GM12878 (cell line): ENCODE measurements at regions not wholly inside any gene's neighbourhood (a gene's known extent, or its start where the extent isn't known, plus 50 kb on each side); places are given as distances from the start of the nearest gene placed in this dataset.

Experiments used
- ATAC-seq: fragments of 200-7000 bp; cut with Tn5 transposase; 3 replicates; pipeline ENCODE4 v1.9.1; 2020; ENCODE audit warnings: mild to moderate bottlenecking, moderate library complexity
- BruUV-seq: library from RNA; stranded (reverse); fragments of 400-500 nt; replicated peaks from 2 replicates; lab custom pipeline; 2021; lab: Mats Ljungman, UMichigan
- CTCF ChIA-PET: fragments of 300-600 bp; sonication (Branson Sonifier 250); formaldehyde crosslinking; extraction: SDS; loops from one replicate; lab custom pipeline; 2021; ENCODE audit warnings: inconsistent platforms; lab: Yijun Ruan, JAX
- POLR2A ChIA-PET: fragments of 350-600 bp; formaldehyde crosslinking; extraction: SDS; loops from one replicate; lab custom pipeline; 2021; ENCODE audit warnings: inconsistent platforms; lab: Charles Lee
- RAD21 ChIA-PET: fragments of 300-600 bp; sonication (Branson Sonifier 250); formaldehyde crosslinking; loops from one replicate; lab custom pipeline; 2023; ENCODE audit warnings: antibody characterized with exemption; ENCODE audit not compliant: unreplicated experiment; lab: Charles Lee
- SMC1A ChIA-PET: fragments of 300-600 bp; sonication (Branson Sonifier 250); formaldehyde crosslinking; loops from one replicate; lab custom pipeline; 2023; ENCODE audit not compliant: unreplicated experiment, uncharacterized antibody; lab: Charles Lee
- DNase-seq: peaks from one replicate; pipeline ENCODE4 v3.0.0-alpha.2; 2011; ENCODE audit warnings: low read depth, low spot score
- FAIRE-seq: peaks from 3 replicates; lab custom pipeline; 2011; peaks lifted over from hg19 to GRCh38; lab: Jason Lieb, UNC
- H2AFZ ChIP-seq: 2 replicates; pipeline ENCODE4 v1.6.0; 2011; ENCODE audit warnings: low read depth, low read length, control low read depth; ENCODE audit not compliant: control insufficient read depth
- H3K27ac ChIP-seq: 2 replicates; pipeline ENCODE4 v1.5.1; 2011; ENCODE audit warnings: control low read depth; ENCODE audit not compliant: control insufficient read depth, insufficient read depth
- H3K27me3 ChIP-seq, 2 experiments: replicated peaks in 1 of 2; 2 replicates each; pipeline versions ENCODE4 v1.6.0 to v1.6.1; 2011; ENCODE audit warnings: low read length in 1 of 2; ENCODE audit not compliant: control insufficient read depth in 2 of 2, insufficient read depth in 2 of 2
- H3K36me3 ChIP-seq, 2 experiments: 2 replicates each; pipeline ENCODE4 v1.5.1; 2011; ENCODE audit warnings: low read length in 1 of 2; ENCODE audit not compliant: control insufficient read depth in 2 of 2, insufficient read depth in 2 of 2
- H3K4me1 ChIP-seq: 2 replicates; pipeline ENCODE4 v1.6.1; 2011; ENCODE audit warnings: mild to moderate bottlenecking, low read length, moderate library complexity, mixed read lengths; ENCODE audit not compliant: control insufficient read depth, insufficient read depth
- H3K4me2 ChIP-seq: 2 replicates; pipeline ENCODE4 v1.6.0; 2011; ENCODE audit warnings: control low read depth; ENCODE audit not compliant: control insufficient read depth, insufficient read depth
- H3K4me3 ChIP-seq: fragments of 200-600 bp; sonication (generic); 2 replicates; pipeline ENCODE4 v1.5.1; 2016
- H3K79me2 ChIP-seq: 2 replicates; pipeline ENCODE4 v1.6.0; 2011; ENCODE audit warnings: low read length; ENCODE audit not compliant: control insufficient read depth, insufficient read depth
- H3K9ac ChIP-seq: 2 replicates; pipeline ENCODE4 v1.8.0; 2011; ENCODE audit warnings: low read length, control low read depth, mixed read lengths; ENCODE audit not compliant: control insufficient read depth, insufficient read depth
- H3K9me3 ChIP-seq: replicated peaks from 3 replicates; pipeline ENCODE4 v1.5.1; 2011; ENCODE audit warnings: mild to moderate bottlenecking, low read length; ENCODE audit not compliant: control insufficient read depth, insufficient read depth
- H4K20me1 ChIP-seq: 2 replicates; pipeline ENCODE4 v1.6.0; 2011; ENCODE audit not compliant: control insufficient read depth, insufficient read depth
- CBX5 ChIP-seq: sonication (generic); IDR thresholded peaks from 2 replicates; pipeline ENCODE4 v1.6.1; 2016; ENCODE audit warnings: low read depth, moderate library complexity, mild to moderate bottlenecking, inconsistent platforms
- CEBPB ChIP-seq, 2 experiments: fragments of 150-350 bp in 1 of 2; IDR thresholded peaks; 2 replicates each; pipeline ENCODE4 v1.6.1; 2012 to 2014; ENCODE audit warnings: low read depth in 2 of 2, low read length in 2 of 2, borderline replicate concordance in 1 of 2, inconsistent platforms in 1 of 2
- HSF1 ChIP-seq: fragments of 150-350 bp; IDR thresholded peaks from 2 replicates; pipeline ENCODE4 v1.6.1; 2014; ENCODE audit warnings: mild to moderate bottlenecking, low read depth, low read length
- IRF5 ChIP-seq: fragments of 450-650 bp; IDR thresholded peaks from 2 replicates; pipeline ENCODE4 v1.6.1; 2017; ENCODE audit warnings: borderline replicate concordance
- KLF5 ChIP-seq: fragments of 450-650 bp; IDR thresholded peaks from 2 replicates; pipeline ENCODE4 v1.6.1; 2014; ENCODE audit warnings: mild to moderate bottlenecking; ENCODE audit not compliant: partially characterized antibody
- MXI1 ChIP-seq: fragments of 150-350 bp; IDR thresholded peaks from 2 replicates; pipeline ENCODE4 v1.6.1; 2011; ENCODE audit warnings: low read depth, mild to moderate bottlenecking, inconsistent platforms, low read length, improper control_type of control experiment
- NFIC ChIP-seq: IDR thresholded peaks from 2 replicates; pipeline ENCODE4 v1.6.1; 2012; ENCODE audit warnings: low read depth, mild to moderate bottlenecking, inconsistent platforms, low read length, moderate library complexity
- NFYA ChIP-seq: IDR thresholded peaks from 2 replicates; pipeline ENCODE4 v1.6.1; 2011; ENCODE audit warnings: low read depth, mild to moderate bottlenecking, low read length, improper control_type of control experiment, borderline replicate concordance
- NR2C2 ChIP-seq: IDR thresholded peaks from 2 replicates; pipeline ENCODE4 v1.6.1; 2011; ENCODE audit warnings: borderline replicate concordance, low read depth; ENCODE audit not compliant: control insufficient read depth, insufficient read length
- PAX8 ChIP-seq: fragments of 450-650 bp; IDR thresholded peaks from 2 replicates; pipeline ENCODE4 v1.6.1; 2017; ENCODE audit warnings: mild to moderate bottlenecking, moderate library complexity
- RAD51 ChIP-seq: fragments of 450-650 bp; IDR thresholded peaks from 2 replicates; pipeline ENCODE4 v1.6.1; 2016; ENCODE audit warnings: moderate library complexity, mild to moderate bottlenecking, inconsistent platforms
- RFX5 ChIP-seq: IDR thresholded peaks from 2 replicates; pipeline ENCODE4 v1.6.1; 2011; ENCODE audit warnings: low read depth, low read length, improper control_type of control experiment
- SMAD5 ChIP-seq: IDR thresholded peaks from 2 replicates; pipeline ENCODE4 v1.6.1; 2016; ENCODE audit warnings: antibody characterized with exemption, low read depth
- TBL1XR1 ChIP-seq: IDR thresholded peaks from 2 replicates; pipeline ENCODE4 v1.6.1; 2012; ENCODE audit warnings: low read depth, low read length, improper control_type of control experiment
- USF2 ChIP-seq: IDR thresholded peaks from 2 replicates; pipeline ENCODE4 v1.6.1; 2011; ENCODE audit warnings: low read depth, low read length, improper control_type of control experiment, borderline replicate concordance
- ZNF622 ChIP-seq: fragments of 450-650 bp; IDR thresholded peaks from 2 replicates; pipeline ENCODE4 v1.6.1; 2017; ENCODE audit warnings: mild to moderate bottlenecking, inconsistent platforms
- WGBS: methylation state at CpG from one replicate; pipeline ENCODE4 v1.1.6; 2016; ENCODE audit warnings: low lambda C conversion rate; ENCODE audit not compliant: insufficient replicate concordance, insufficient coverage; ENCODE audit errors: missing lambda C conversion rate; 5-methylcytosine and 5-hydroxymethylcytosine counted together
- in situ Hi-C: fragments of 300-500 bp; cut with MboI; formaldehyde crosslinking; loops from 9 replicates; pipeline ENCODE4 v1.14.3; 2018; ENCODE audit warnings: mixed read lengths
- intact Hi-C: fragments of 100-400 bp; cut with micrococcal nuclease; formaldehyde crosslinking; loops from one replicate; pipeline ENCODE4 v1.14.2; 2022; ENCODE audit not compliant: unreplicated experiment

DNA sequence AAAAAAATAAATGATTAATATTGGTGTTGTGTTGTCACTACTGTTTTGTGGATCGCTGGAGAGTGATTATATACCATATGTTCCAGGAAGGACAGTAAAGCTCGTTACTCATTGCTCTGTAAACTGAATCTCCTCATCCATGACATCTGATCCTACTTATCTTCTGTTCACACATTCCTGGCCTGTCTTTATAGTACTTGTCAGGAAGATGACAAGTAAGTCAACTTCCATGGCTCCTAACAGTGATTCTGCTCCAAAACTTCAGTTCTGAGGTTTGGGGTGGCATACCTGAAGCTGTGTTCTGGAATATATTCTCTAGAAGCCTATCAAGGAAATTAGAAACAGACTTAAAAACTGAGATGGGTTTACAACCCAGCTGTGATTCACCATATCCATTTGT, 288.9 kb downstream of the ZBBX start:
- Histone ChIP-seq H3K79me2 (no peaks in the 10 kb centered on the region), H3K27me3 (no peaks in the 10 kb centered on the region), H2AFZ (no peak overlapping the region), H3K36me3 (no peaks in the 10 kb centered on the region), H3K9ac (no peak overlapping the region), H3K4me3 (no peak overlapping the region), H3K4me2 (no peak overlapping the region), H3K4me1 (no peaks in the 10 kb centered on the region), H3K27ac (no peak overlapping the region), H3K9me3 (no peaks in the 10 kb centered on the region), H4K20me1 (no peaks in the 10 kb centered on the region)
- in situ Hi-C loops (no loop called here), intact Hi-C loops (no loop called here)
- 0% methylated on average over 2 of the region's 2 CpGs for WGBS
- RAD21 ChIA-PET = no interaction called here
- CTCF ChIA-PET = interaction anchor here (1.3 to 1.8 kb wide), 2 partner anchors 11 to 20 kb away, joined by 3 to 4 read pairs; no protein-coding TSS in a partner anchor
- POLR2A ChIA-PET = no interaction called here
- DNase-seq (no peak), FAIRE-seq (no peak), ATAC-seq (no peak)
- TF ChIP-seq NFIC = no peak
- no peak for TF ChIP-seq SMAD5
- TF ChIP-seq KLF5 = no peak
- TF ChIP-seq RFX5 = no peak
- no peak for TF ChIP-seq CEBPB (IDR thresholded peaks at IDR 0.05; ENCODE audit: borderline replicate concordance in 1 of 2, low read depth in 2 of 2, low read length in 2 of 2)
- no peak for TF ChIP-seq NR2C2
- no peak for TF ChIP-seq IRF5
- no peak for TF ChIP-seq CBX5
- no peak for TF ChIP-seq MXI1
- no peak for TF ChIP-seq ZNF622
- TF ChIP-seq USF2 = no peak
- no peak for TF ChIP-seq RAD51
- TF ChIP-seq PAX8 = no peak
- TF ChIP-seq NFYA = no peak
- no peak for TF ChIP-seq TBL1XR1
- no peak for TF ChIP-seq HSF1
- BruUV-seq = no TSS peak
- SMC1A ChIA-PET = no interaction called here
